Heart left ventricle (tissue), 13 donors: ENCODE measurements at regions not wholly inside any gene's neighbourhood (a gene's known extent, or its start where the extent isn't known, plus 50 kb on each side); places are given as distances from the start of the nearest gene placed in this dataset.

Experiments
- CTCF ChIP-seq, 12 donors: fragments of 200-600 bp; sonication (generic) in 4 of 12; IDR thresholded peaks; one replicate each; pipeline versions ENCODE4 v1.5.0 to v1.8.0; 2018 to 2022; ENCODE audit warnings: antibody characterized with exemption in 12 of 12, mild to moderate bottlenecking in 5 of 12
- POLR2A ChIP-seq, 2 donors: fragments of 450-650 bp; IDR thresholded peaks; one replicate each; pipeline ENCODE4 v1.6.1; 2017; ENCODE audit warnings: antibody characterized with exemption in 2 of 2, mild to moderate bottlenecking in 2 of 2, moderate library complexity in 2 of 2
- donor health status: ischemic (EF 13 %, LVEDD 7.1; RV severe dilation, severe dysfunction).
- donor health status: DM: no; HTN: yes; CAD: no.
- donor health status: DM: no; HTN: no; CAD: no.
- donor health status: ischemic (EF 25% LVEDD 6.9; RV normal size, moderate dysfunction).
- donor health status: ischemic (EF 25% LVEDD 5.7; RV mildly dilated, moderate dysfunction).
- donor health status: ischemic (EF 35%, LVEDD 5.7; RV mildly dilated, moderate dysfunction).
- donor health status: nonischemic (EF 11% LVEDD 7.7; RV severe dilation, severe dysfunction).
- donor health status: DM: yes; HTN: yes; CAD: no.
- donor health status: PGD.
- donor health status: ischemic (EF 29% LVEDD 5.4; RV normal size, mild dysfunction).
- donor health status: nonischemic (EF 23%, LVEDD 6.1; RV moderate dilation, normal function).

GRCh38 chr2:217662984-217663602 is 339.7 kb downstream of the TNS1 start:
- TF ChIP-seq CTCF (IDR thresholded peaks at IDR 0.05) = no peak
- TF ChIP-seq POLR2A (IDR thresholded peaks at IDR 0.05) = no peak
